ENCODE measurements at regions not wholly inside any gene's neighbourhood (a gene's known extent, or its start where the extent isn't known, plus 50 kb on each side); places are given as distances from the start of the nearest gene placed in this dataset.

DNA sequence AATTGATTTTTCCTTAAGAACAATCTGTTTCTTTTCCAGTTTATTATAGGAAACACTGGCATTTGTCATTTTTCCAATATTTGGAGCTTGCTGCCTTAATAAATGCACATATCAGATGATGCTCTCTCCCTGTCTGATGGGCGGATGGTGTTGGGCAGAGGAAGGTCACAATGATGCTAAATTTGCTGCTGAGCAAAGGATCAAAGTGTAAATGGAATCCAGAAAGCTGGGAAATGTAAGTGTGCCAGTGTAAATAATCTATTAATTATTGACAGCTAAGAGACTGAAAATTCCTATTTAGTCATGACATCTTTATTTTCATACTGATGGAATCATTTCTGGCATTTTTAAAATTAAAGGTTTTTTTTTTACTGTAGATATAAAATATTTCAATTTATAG is 243.2 kb downstream of the PTBP2 start:
- DNase-seq (ENCODE audit: low read depth) = no peak

DNA sequence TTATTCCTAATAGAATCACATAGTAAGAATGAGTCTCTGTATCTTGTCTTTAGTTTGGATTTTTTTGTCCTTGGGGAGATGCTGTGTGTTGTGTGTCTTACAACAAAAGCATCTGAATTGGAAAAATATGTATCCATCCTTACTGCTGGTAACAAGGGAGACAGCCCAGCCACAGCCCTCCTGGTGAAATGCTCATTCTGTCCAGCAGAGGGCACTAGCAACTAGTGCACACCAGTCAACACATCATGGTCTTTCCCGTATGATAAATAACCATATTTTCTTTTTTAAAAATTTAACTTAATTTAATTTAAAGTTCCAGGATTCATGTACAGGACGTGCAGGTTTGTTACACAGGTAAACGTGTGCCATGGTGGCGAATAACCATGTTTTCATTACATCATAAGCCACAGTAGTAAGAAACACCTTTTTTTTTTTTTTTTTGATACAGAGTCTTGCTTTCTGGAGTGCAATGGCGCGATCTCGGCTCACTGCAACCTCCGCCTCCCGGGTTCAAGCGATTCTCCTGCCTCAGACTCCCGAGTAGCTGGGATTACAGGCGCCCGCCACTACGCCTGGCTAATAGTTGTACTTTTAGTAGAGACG is 245.1 kb downstream of the PTBP2 start:
- peak; percentile 62 for DNase-seq (ENCODE audit: low read depth)

DNA sequence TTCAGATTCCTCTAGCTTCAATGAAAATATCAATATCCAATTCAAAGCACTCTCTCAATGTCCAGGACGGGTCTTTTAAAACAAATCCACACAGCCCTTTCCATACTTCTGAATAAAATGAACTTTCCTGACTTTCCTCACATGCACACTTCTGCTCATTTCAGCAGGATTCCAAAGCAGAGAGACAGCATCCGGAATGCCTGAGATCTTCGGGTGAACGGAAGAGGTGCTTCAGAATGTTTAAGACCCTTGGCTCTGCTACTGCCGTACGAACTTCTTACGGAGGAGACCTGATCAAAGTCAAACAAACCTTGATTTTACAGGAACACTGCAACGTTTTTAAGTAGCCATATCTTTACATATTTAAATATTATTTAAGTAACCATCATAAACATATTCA is 245.7 kb downstream of the PTBP2 start:
- DNase-seq (ENCODE audit: low read depth) = no peak

GRCh38 chr1:96968541-96968940 is 247.0 kb downstream of the PTBP2 start:
- no peak for DNase-seq (ENCODE audit: low read depth)

GRCh38 chr1:96968983-96969382 is 247.4 kb downstream of the PTBP2 start:
- DNase-seq (ENCODE audit: low read depth) = no peak

- DNase-seq (ENCODE audit: low read depth) = no peak
Observed at GRCh38 chr1:96969656-96970163, 248.1 kb downstream of the PTBP2 start.

GRCh38 chr1:96971439-96971838 is 249.9 kb downstream of the PTBP2 start:
- DNase-seq (ENCODE audit: low read depth) = no peak

DNA sequence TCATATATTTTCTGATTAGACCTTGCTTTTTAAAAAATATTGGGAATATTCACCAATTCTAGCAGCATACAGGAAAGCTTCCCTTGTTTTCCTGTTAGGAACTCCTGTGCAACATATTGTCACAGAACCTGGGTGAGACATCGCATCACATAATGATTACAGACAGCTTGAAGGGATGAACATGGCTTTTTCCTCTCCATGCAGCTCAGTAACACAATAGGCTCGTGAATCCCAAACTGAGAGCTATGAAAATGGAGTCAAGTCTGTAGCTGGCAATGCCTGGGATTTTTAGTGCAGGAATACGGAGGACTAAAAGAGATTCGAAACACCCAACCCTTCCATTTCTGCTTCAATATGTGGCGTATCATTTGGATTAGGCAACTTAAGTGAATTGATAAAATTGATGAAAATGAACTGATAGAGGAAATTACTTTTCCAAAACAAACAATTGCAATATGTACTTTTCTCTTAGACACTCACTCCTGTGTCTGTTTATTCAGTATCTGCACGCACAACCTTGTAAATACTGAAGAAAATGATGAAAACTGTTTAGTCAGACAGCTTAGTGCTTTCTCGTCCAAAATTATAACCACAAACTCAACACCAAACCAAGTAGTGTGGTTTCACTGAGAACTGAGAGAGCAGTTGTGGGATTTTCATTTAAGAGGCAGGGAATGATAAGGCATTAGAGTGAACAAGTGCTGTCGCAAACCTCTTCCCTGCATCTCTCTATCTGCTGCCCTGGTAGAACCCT is 250.4 kb downstream of the PTBP2 start:
- DNase-seq (ENCODE audit: low read depth) = no peak

- DNase-seq (ENCODE audit: low read depth) = no peak
Observed at GRCh38 chr1:96973605-96974004, 252.0 kb downstream of the PTBP2 start.

DNA sequence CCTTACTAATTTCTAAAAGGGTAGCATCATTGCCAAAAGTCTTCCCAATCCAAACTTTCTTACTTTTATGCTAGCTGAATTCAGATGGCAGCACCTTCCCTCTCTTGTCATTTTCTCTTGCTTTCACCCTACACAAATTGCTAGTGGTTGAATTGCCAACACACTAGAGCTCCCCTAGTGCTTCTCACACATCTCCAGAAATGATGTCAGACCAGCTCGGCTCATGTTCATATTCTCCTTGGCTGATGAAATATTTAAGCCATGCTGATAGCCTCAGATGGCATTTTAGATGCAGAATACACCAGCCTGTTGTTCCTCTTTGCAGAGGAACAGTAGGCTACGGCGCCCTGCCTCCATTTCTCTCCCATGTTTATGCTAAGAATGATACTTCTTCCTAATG is 256.9 kb downstream of the PTBP2 start:
- no peak for DNase-seq (ENCODE audit: low read depth)

DNA sequence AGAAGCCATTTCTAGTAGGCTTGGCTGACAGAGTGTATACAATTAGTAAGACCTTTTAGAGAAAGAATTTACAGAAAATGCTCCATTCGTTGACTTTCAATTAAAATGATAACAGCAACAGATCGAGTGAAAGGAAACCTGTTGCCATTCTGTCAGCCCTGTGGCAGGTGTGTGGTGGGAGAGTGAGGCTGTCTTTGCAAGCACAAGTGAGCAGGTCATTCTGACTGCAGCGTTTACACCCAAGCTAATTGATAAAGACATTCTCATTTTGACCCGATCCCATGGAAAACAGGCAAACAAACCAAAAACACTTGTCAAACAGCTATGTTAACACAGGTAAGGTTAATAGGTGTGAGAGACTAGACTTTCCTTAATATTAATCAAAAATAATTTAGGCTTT is 257.3 kb downstream of the PTBP2 start:
- no peak for DNase-seq (ENCODE audit: low read depth)

DNA sequence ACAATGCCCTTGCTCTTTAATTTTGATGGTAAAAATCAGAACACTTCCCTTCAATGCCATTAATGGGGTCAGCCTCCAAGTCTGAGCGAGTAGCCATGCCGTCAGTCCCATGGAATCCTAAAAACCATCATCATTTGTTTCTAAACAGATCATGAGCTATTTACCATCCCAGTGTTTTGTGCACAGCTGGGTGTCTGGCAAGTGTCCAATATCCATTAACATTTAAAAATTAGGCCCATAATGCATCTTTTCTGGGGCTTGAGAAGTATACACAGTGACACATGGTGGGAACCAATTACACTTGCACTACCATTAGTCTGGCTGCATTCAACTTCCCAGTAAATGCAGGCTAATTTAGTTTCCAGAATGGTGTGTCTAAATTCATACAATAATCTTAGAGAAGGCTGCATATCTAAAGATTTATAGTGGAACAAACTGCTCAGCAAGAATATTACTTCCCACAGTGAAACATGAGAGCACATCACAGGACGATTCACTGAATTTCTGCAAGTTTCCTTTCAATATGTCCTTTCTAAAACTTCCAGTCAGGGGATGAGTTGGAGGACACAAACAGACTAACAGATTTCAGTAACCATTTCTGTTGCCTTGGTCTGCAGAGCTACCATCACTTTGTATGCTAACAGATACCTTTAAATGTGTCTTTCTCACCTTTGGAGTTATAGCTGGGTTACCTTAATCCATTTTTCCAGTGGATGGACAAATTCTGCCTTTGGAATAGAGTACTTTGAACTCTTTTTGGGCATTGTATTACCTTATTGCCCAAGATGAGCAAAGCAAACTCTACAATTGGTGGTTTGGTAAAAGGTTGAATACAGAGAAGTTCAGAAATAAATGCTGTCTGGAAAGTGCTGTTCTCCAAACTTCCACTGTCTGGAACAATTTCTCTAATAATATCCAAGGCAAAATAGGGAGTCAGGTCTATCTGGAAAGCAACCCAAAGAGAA is 258.0 kb downstream of the PTBP2 start:
- DNase-seq (ENCODE audit: low read depth) = no peak

DNA sequence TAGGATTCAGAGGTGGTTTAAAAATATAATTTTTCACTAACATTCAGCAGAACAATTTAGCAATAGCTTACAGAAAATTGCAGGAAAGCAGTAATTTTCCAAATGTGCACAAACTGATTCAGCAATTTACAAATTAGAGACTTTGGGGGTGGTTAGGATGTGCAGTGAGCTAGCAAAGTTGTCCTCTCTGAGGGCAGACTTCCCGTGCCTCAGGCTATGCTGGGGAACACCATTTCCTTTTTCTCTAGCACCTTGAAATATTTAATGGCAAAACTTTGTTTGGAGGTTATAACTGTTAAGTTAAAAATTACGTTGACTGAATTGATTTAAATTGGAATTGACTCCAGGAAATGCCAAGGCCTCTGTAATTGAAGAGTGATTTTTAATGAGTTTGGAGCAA is 258.9 kb downstream of the PTBP2 start:
- DNase-seq (ENCODE audit: low read depth) = no peak

- DNase-seq (ENCODE audit: low read depth) = no peak
Observed at GRCh38 chr1:96981181-96981580, 259.6 kb downstream of the PTBP2 start.

- no peak for DNase-seq (ENCODE audit: low read depth)
Observed at GRCh38 chr1:96982118-96982517, 260.5 kb downstream of the PTBP2 start.

GRCh38 chr1:96983866-96984265 is 262.3 kb downstream of the PTBP2 start:
- DNase-seq (ENCODE audit: low read depth) = no peak

GRCh38 chr1:96987186-96987703 is 265.7 kb downstream of the PTBP2 start:
- DNase-seq (ENCODE audit: low read depth) = no peak

DNA sequence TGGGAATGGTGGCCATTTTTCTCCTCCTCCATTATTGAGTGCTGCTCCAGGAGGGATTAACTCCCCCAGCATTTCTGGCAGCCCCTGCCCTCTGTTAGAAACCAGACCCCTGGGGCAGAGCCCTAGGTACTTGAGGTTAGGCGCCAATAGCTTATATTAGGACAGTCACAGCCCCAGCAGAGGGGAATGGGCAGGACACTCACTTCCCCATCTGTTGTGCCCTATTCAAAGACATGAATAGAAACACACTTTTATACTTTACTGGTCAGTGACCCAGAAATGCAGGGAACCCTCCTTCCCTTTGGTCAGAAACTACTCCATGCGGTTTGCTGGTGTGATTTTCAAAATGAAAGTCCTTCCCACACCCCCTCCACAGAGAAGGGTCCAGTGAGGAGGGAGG is 267.7 kb downstream of the PTBP2 start:
- no peak for DNase-seq (ENCODE audit: low read depth)

GRCh38 chr1:96990136-96990535 is 268.6 kb downstream of the PTBP2 start:
- no peak for DNase-seq (ENCODE audit: low read depth)

- DNase-seq (ENCODE audit: low read depth) = no peak
Observed at GRCh38 chr1:96991261-96991660, 269.7 kb downstream of the PTBP2 start.

DNA sequence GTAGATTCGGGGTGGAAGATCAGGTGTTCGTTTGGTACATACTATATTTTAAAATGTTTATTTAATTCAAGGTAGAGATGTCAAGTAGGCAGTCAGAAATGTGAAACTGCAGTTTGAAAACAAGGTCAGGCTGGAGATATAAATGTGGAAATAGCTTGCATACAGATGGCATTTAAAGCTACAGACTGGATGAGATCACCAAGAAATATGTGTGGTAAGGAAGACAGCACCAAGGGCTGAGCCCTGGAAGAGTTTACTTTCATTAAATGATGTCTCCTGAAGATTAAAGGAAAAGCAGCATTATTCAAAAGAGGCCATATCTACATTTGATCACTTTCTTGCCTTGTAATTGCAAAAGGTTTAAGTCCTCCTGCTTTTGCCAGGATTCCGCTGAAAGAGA is 271.3 kb downstream of the PTBP2 start:
- no peak for DNase-seq (ENCODE audit: low read depth)

GRCh38 chr1:96995351-96995750 is 273.8 kb downstream of the PTBP2 start:
- no peak for DNase-seq (ENCODE audit: low read depth)
